H1 (cell line): ENCODE measurements at regions not wholly inside any gene's neighbourhood (a gene's known extent, or its start where the extent isn't known, plus 50 kb on each side); places are given as distances from the start of the nearest gene placed in this dataset.
A peak's percentile ranks its signal among the peaks of the same experiment; 100 is the strongest.

Experiments used
- CTCF ChIA-PET: fragments of 300-600 bp; sonication (Branson Sonifier 250); formaldehyde crosslinking; loops from one replicate; lab custom pipeline; 2021; ENCODE audit not compliant: partially characterized antibody; lab: Charles Lee
- POLR2A ChIA-PET: fragments of 300-600 bp; sonication (Branson Sonifier 250); formaldehyde crosslinking; loops from one replicate; lab custom pipeline; 2021; ENCODE audit warnings: inconsistent platforms; ENCODE audit not compliant: partially characterized antibody; lab: Charles Lee
- DNase-seq, 2 experiments: peaks; one replicate each; pipeline versions ENCODE4 v3.0.0 to v3.0.0-alpha.2; 2010 to 2022; ENCODE audit warnings: low spot score in 2 of 2, low read depth in 1 of 2, mixed read lengths in 1 of 2
- FAIRE-seq: peaks from 2 replicates; lab custom pipeline; 2011; peaks lifted over from hg19 to GRCh38; lab: Jason Lieb, UNC
- H2AFZ ChIP-seq: 2 replicates; pipeline ENCODE4 v1.8.1; 2012; ENCODE audit warnings: low read length, inconsistent platforms
- H2AK5ac ChIP-seq: 2 replicates; pipeline ENCODE4 v1.6.1; 2013; ENCODE audit warnings: low read depth, low read length
- H2BK120ac ChIP-seq: replicated peaks from 2 replicates; pipeline ENCODE3; 2013; ENCODE audit warnings: low read depth, low read length, inconsistent platforms
- H2BK12ac ChIP-seq: 2 replicates; pipeline ENCODE4 v1.6.1; 2013; ENCODE audit warnings: low read depth, low read length
- H2BK15ac ChIP-seq: 2 replicates; pipeline ENCODE4 v1.6.1; 2013; ENCODE audit warnings: low read length
- H2BK20ac ChIP-seq: 2 replicates; pipeline ENCODE4 v1.6.1; 2013; ENCODE audit warnings: low read length
- H2BK5ac ChIP-seq: 2 replicates; pipeline ENCODE4 v1.6.1; 2013; ENCODE audit warnings: low read depth, low read length
- H3K14ac ChIP-seq: 2 replicates; pipeline ENCODE4 v1.6.1; 2013; ENCODE audit warnings: inconsistent platforms; ENCODE audit not compliant: insufficient read length
- H3K18ac ChIP-seq: 2 replicates; pipeline ENCODE4 v1.6.1; 2013; ENCODE audit warnings: low read length; ENCODE audit errors: extremely low read depth
- H3K23ac ChIP-seq: 2 replicates; pipeline ENCODE4 v1.6.1; 2013; ENCODE audit warnings: inconsistent platforms; ENCODE audit not compliant: insufficient read length
- H3K23me2 ChIP-seq: 2 replicates; pipeline ENCODE4 v1.6.1; 2013; ENCODE audit warnings: low read depth, low read length
- H3K27ac ChIP-seq: 2 replicates; pipeline ENCODE4 v1.6.1; 2011; ENCODE audit warnings: low read depth, low read length, inconsistent platforms
- H3K27me3 ChIP-seq, 4 experiments: replicated peaks in 1 of 4; 1 replicate in 1 of 4; 2 replicates in 3 of 4; pipeline versions ENCODE4 v1.6.1 to v1.8.1; 2011 to 2013; ENCODE audit warnings: low read length in 3 of 4, mild to moderate bottlenecking in 3 of 4, inconsistent platforms in 2 of 4, mixed read lengths in 2 of 4, moderate library complexity in 1 of 4; ENCODE audit not compliant: control insufficient read depth in 3 of 4, insufficient read depth in 3 of 4; ENCODE audit errors: extremely low read depth in 1 of 4
- H3K36me3 ChIP-seq, 4 experiments: 2 replicates each; pipeline versions ENCODE4 v1.6.1 to v1.8.1; 2011 to 2013; ENCODE audit warnings: mild to moderate bottlenecking in 4 of 4, low read length in 3 of 4, moderate library complexity in 2 of 4, control low read depth in 1 of 4, inconsistent platforms in 1 of 4; ENCODE audit not compliant: insufficient read depth in 4 of 4, control insufficient read depth in 2 of 4
- H3K4ac ChIP-seq: replicated peaks from 2 replicates; pipeline ENCODE3; 2013; ENCODE audit warnings: low read length, low read depth, mixed read lengths, inconsistent platforms; ENCODE audit not compliant: insufficient read length
- H3K4me1 ChIP-seq, 4 experiments: replicated peaks in 1 of 4; 1 replicate in 1 of 4; 2 replicates in 3 of 4; pipeline versions ENCODE4 v1.6.1 to v1.8.1; 2011 to 2013; ENCODE audit warnings: low read length in 3 of 4, inconsistent platforms in 2 of 4, mixed read lengths in 1 of 4; ENCODE audit not compliant: insufficient read depth in 4 of 4, control insufficient read depth in 3 of 4
- H3K4me2 ChIP-seq, 2 experiments: 2 replicates each; pipeline versions ENCODE4 v1.6.1 to v1.8.1; 2011 to 2013; ENCODE audit warnings: low read depth in 2 of 2, low read length in 2 of 2, control low read depth in 1 of 2, inconsistent platforms in 1 of 2, mild to moderate bottlenecking in 1 of 2; ENCODE audit not compliant: insufficient read depth in 1 of 2
- H3K4me3 ChIP-seq, 4 experiments: fragments of 200-600, 300-600 bp in 1 of 4; sonication (generic), shearing (Covaris generic), sonication (Bioruptor Twin) in 1 of 4; 2 replicates each; pipeline versions ENCODE4 v1.5.1 to v1.8.1; 2011 to 2016; ENCODE audit warnings: low read length in 4 of 4, low read depth in 3 of 4, control low read depth in 2 of 4, inconsistent platforms in 2 of 4, mild to moderate bottlenecking in 2 of 4, mixed read lengths in 1 of 4, moderate library complexity in 1 of 4; ENCODE audit not compliant: insufficient read depth in 2 of 4; ENCODE audit errors: extremely low read depth in 1 of 4
- H3K56ac ChIP-seq: replicated peaks from 2 replicates; pipeline ENCODE3; 2013; ENCODE audit warnings: low read depth, mild to moderate bottlenecking, mixed read lengths, low read length, inconsistent platforms; ENCODE audit not compliant: insufficient read length
- H3K79me1 ChIP-seq: 2 replicates; pipeline ENCODE4 v1.6.1; 2013; ENCODE audit warnings: low read depth, low read length, control low read depth
- H3K79me2 ChIP-seq, 2 experiments: 2 replicates each; pipeline versions ENCODE4 v1.6.1 to v1.8.1; 2012 to 2013; ENCODE audit warnings: low read length in 2 of 2, mild to moderate bottlenecking in 2 of 2, inconsistent platforms in 1 of 2; ENCODE audit not compliant: insufficient read depth in 2 of 2, control insufficient read depth in 1 of 2
- H3K9ac ChIP-seq, 4 experiments: replicated peaks in 1 of 4; 1 replicate in 1 of 4; 2 replicates in 3 of 4; pipeline versions ENCODE4 v1.6.1 to v1.8.1; 2011 to 2013; ENCODE audit warnings: low read depth in 3 of 4, low read length in 3 of 4, control low read depth in 2 of 4, mild to moderate bottlenecking in 2 of 4, moderate library complexity in 2 of 4, inconsistent platforms in 1 of 4; ENCODE audit errors: extremely low read depth in 1 of 4
- H3K9me3 ChIP-seq, 2 experiments: 2 replicates each; pipeline versions ENCODE4 v1.6.1 to v1.8.1; 2012 to 2013; ENCODE audit warnings: mild to moderate bottlenecking in 2 of 2, moderate library complexity in 2 of 2, control low read depth in 1 of 2, inconsistent platforms in 1 of 2, low read depth in 1 of 2, low read length in 1 of 2, mixed read lengths in 1 of 2; ENCODE audit not compliant: insufficient read depth in 2 of 2
- H4K20me1 ChIP-seq, 2 experiments: replicated peaks in 1 of 2; 2 replicates each; pipeline versions ENCODE3 to v1.8.1; 2011 to 2013; ENCODE audit warnings: inconsistent platforms in 2 of 2, low read length in 2 of 2, mild to moderate bottlenecking in 1 of 2; ENCODE audit not compliant: insufficient read depth in 2 of 2, control insufficient read depth in 1 of 2
- H4K5ac ChIP-seq: 2 replicates; pipeline ENCODE4 v1.6.1; 2013; ENCODE audit warnings: low read length, low read depth, mixed read lengths, inconsistent platforms; ENCODE audit not compliant: insufficient read length
- H4K8ac ChIP-seq: 2 replicates; pipeline ENCODE4 v1.8.0; 2013; ENCODE audit warnings: mild to moderate bottlenecking, moderate library complexity, low read length, inconsistent platforms; ENCODE audit not compliant: insufficient read depth; ENCODE audit errors: extremely low read depth
- H4K91ac ChIP-seq: replicated peaks from 2 replicates; pipeline ENCODE3; 2013; ENCODE audit warnings: low read length, mixed read lengths, inconsistent platforms; ENCODE audit not compliant: insufficient read length
- BCL11A ChIP-seq, 2 experiments: IDR thresholded peaks; one replicate each; pipeline ENCODE4 v1.6.1; 2011; ENCODE audit warnings: low read depth in 2 of 2, low read length in 2 of 2, mild to moderate bottlenecking in 2 of 2
- BRCA1 ChIP-seq: IDR thresholded peaks from 2 replicates; pipeline ENCODE4 v1.6.1; 2012; ENCODE audit warnings: low read depth, low read length, improper control_type of control experiment
- CBX5 ChIP-seq: fragments of 300-800, 300-1000 bp; sonication (generic); IDR thresholded peaks from 2 replicates; pipeline ENCODE4 v1.7.1; 2016; ENCODE audit warnings: antibody characterized with exemption, low read length, low read depth
- CHD2 ChIP-seq: IDR thresholded peaks from 2 replicates; pipeline ENCODE4 v1.6.1; 2012; ENCODE audit warnings: low read length, improper control_type of control experiment
- SAP30 ChIP-seq: fragments of 300-600 bp; sonication (generic); IDR thresholded peaks from 2 replicates; pipeline ENCODE4 v1.7.1; 2012; ENCODE audit warnings: low read length, moderate library complexity, mild to moderate bottlenecking, inconsistent platforms; ENCODE audit not compliant: insufficient read depth, insufficient replicate concordance
- SP2 ChIP-seq: IDR thresholded peaks from 2 replicates; pipeline ENCODE4 v1.6.1; 2012; ENCODE audit warnings: mild to moderate bottlenecking, low read length, inconsistent platforms
- TAF1 ChIP-seq: IDR thresholded peaks from 2 replicates; pipeline ENCODE4 v1.6.1; 2011; ENCODE audit warnings: mild to moderate bottlenecking, low read depth, low read length
- TAF7 ChIP-seq: optimal IDR thresholded peaks from 2 replicates; pipeline ENCODE3; 2011; ENCODE audit warnings: low read depth, mild to moderate bottlenecking, inconsistent platforms, low read length, moderate library complexity, borderline replicate concordance
- TBP ChIP-seq: IDR thresholded peaks from 2 replicates; pipeline ENCODE4 v1.6.1; 2011; ENCODE audit warnings: low read depth, low read length, improper control_type of control experiment
- ZNF274 ChIP-seq: IDR thresholded peaks from 2 replicates; pipeline ENCODE4 v1.7.0; 2012; ENCODE audit warnings: low read length, borderline replicate concordance; ENCODE audit errors: extremely low read depth
- WGBS, 2 experiments: shearing (Covaris generic) in 1 of 2; methylation state at CpG; one replicate each; pipeline versions ENCODE4 v1.1.6 to v1.1.7; 2013 to 2015; ENCODE audit warnings: low lambda C conversion rate in 2 of 2, mixed read lengths in 2 of 2, inconsistent platforms in 1 of 2, low coverage in 1 of 2, missing lambda C conversion rate in 1 of 2; ENCODE audit not compliant: insufficient replicate concordance in 2 of 2, insufficient coverage in 1 of 2, insufficient read length in 1 of 2; ENCODE audit errors: extremely low coverage in 1 of 2, missing lambda C conversion rate in 1 of 2; 5-methylcytosine and 5-hydroxymethylcytosine counted together
- TF ChIP-seq, protein P1 (sequence below): IDR thresholded peaks from 2 replicates; pipeline ENCODE4 v1.6.1; 2011; ENCODE audit warnings: low read depth, mild to moderate bottlenecking, low read length; ENCODE audit not compliant: insufficient read depth
- TF ChIP-seq, protein P2 (sequence below): IDR thresholded peaks from 2 replicates; pipeline ENCODE4 v1.6.1; 2012; ENCODE audit warnings: low read length, inconsistent platforms

DNA sequence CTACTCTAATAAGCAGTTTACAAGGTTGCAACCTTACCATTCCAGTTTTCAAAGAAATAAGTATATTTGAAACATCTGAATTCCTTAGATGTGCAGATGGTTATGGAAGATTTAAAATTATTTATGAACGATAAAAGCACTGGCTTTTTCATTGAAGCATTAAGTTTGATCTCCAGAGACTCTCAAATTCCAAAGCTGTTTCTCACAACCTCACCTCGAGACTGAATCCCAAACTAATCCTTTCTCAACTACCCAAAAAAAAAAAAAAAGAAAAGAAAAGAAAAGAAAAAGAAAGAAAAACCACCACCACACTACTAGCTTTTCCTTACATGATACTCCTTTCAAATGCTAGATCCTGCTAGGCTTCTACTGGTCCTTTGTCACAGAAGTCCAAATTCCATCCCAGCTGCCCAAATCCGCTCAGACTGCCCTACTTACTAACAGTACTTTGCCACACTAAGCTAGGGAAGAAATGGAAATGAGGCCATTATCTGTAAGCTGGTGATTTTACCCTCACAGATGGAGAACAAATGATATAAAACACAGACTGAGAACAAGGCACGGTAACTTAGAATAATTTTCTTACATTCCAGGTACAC is 100.6 kb upstream of the CDK1 start:
- peak; percentile 42 for FAIRE-seq
- H3K4ac ChIP-seq, result no peak overlapping the region
- 79% methylated on average over 4 of the region's 4 CpGs; no CpG with 5 or more reads in 1 of the 2 experiments for WGBS, 2 experiments
- TF ChIP-seq TBP (no peak), SAP30 (no peak), BCL11A (IDR thresholded peaks at IDR 0.05; ENCODE audit: low read depth in 2 of 2, low read length in 2 of 2) (no peak), TAF7 (no peak), CBX5 (no peak), SP2 (no peak), CHD2 (no peak), TAF1 (no peak), ZNF274 (no peak), BRCA1 (no peak)
- TF ChIP-seq, protein P1, sequence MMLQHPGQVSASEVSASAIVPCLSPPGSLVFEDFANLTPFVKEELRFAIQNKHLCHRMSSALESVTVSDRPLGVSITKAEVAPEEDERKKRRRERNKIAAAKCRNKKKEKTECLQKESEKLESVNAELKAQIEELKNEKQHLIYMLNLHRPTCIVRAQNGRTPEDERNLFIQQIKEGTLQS, result no peak
- TF ChIP-seq, protein P2, sequence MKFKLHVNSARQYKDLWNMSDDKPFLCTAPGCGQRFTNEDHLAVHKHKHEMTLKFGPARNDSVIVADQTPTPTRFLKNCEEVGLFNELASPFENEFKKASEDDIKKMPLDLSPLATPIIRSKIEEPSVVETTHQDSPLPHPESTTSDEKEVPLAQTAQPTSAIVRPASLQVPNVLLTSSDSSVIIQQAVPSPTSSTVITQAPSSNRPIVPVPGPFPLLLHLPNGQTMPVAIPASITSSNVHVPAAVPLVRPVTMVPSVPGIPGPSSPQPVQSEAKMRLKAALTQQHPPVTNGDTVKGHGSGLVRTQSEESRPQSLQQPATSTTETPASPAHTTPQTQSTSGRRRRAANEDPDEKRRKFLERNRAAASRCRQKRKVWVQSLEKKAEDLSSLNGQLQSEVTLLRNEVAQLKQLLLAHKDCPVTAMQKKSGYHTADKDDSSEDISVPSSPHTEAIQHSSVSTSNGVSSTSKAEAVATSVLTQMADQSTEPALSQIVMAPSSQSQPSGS, result no peak

More for the DNA sequence above, 100.6 kb upstream of the CDK1 start:
- Histone ChIP-seq H4K91ac (no peak overlapping the region), H3K9ac (no peak overlapping the region), H3K18ac (no peak overlapping the region), H3K56ac (no peak overlapping the region), H2AFZ (no peak overlapping the region), H3K36me3 (no peaks in the 10 kb centered on the region), H2BK15ac (no peak overlapping the region), H3K9me3 (peaks cover 3% of the 10 kb centered on the region in 2 experiments; a peak in 1 of 4 replicates), H3K79me2 (no peaks in the 10 kb centered on the region), H2BK20ac (no peak overlapping the region), H3K79me1 (no peaks in the 10 kb centered on the region), H4K5ac (no peak overlapping the region), H2AK5ac (no peak overlapping the region), H3K23me2 (no peaks in the 10 kb centered on the region), H2BK120ac (no peak overlapping the region), H4K20me1 (no peaks in the 10 kb centered on the region), H3K23ac (no peak overlapping the region), H2BK5ac (no peak overlapping the region), H3K4me2 (no peak overlapping the region), H3K4me3 (no peak overlapping the region), H3K14ac (no peak overlapping the region), H3K27me3 (no peaks in the 10 kb centered on the region), H3K27ac (no peak overlapping the region), H2BK12ac (no peak overlapping the region), H3K4me1 (no peaks in the 10 kb centered on the region; a peak in 1 of 7 replicates), H4K8ac (no peak overlapping the region)
- CTCF ChIA-PET, result interaction anchor here (0.7 to 0.8 kb wide), 4 partner anchors 9 to 1222 kb away, joined by 3 to 4 read pairs (median 3); no protein-coding TSS in a partner anchor
- DNase-seq, result no peak
- POLR2A ChIA-PET, result no interaction called here
